GM12872 (cell line): ENCODE measurements at regions not wholly inside any gene's neighbourhood (a gene's known extent, or its start where the extent isn't known, plus 50 kb on each side); places are given as distances from the start of the nearest gene placed in this dataset.

Experiments used
- TF ChIP-seq, protein P1 (sequence below): IDR thresholded peaks from 3 replicates; pipeline ENCODE4 v1.5.1; 2011; ENCODE audit warnings: low read depth, mild to moderate bottlenecking, low read length, moderate library complexity; ENCODE audit not compliant: insufficient read depth

DNA sequence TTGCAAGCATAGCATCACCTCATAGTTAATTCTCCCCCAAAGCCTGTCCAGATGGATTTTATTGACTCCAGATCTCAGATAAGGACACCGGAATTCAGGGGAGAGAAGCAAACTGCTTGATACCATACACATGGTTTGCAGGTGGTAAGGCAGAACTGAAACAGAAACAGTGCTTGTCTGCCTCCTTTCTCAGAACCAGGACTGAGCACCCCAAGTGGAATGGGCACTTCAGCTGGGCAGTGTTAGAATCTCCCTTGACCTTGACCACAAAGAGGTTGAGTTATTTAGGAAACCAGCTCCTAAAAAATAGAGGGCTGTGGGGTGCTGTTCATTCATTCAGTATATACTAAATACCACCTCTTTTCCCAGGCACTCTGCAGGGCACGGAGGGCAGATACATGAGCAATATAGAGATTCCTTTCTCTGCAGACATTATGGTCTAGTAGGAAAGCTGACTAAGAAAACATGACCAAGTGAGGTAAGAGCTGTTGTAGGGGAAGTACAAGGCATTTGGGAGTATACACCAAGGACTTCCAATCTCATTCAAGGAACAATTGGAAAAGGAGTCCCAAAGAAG, 185.2 kb downstream of the C1orf94 start:
- TF ChIP-seq, protein P1, sequence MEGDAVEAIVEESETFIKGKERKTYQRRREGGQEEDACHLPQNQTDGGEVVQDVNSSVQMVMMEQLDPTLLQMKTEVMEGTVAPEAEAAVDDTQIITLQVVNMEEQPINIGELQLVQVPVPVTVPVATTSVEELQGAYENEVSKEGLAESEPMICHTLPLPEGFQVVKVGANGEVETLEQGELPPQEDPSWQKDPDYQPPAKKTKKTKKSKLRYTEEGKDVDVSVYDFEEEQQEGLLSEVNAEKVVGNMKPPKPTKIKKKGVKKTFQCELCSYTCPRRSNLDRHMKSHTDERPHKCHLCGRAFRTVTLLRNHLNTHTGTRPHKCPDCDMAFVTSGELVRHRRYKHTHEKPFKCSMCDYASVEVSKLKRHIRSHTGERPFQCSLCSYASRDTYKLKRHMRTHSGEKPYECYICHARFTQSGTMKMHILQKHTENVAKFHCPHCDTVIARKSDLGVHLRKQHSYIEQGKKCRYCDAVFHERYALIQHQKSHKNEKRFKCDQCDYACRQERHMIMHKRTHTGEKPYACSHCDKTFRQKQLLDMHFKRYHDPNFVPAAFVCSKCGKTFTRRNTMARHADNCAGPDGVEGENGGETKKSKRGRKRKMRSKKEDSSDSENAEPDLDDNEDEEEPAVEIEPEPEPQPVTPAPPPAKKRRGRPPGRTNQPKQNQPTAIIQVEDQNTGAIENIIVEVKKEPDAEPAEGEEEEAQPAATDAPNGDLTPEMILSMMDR: no peak

DNA sequence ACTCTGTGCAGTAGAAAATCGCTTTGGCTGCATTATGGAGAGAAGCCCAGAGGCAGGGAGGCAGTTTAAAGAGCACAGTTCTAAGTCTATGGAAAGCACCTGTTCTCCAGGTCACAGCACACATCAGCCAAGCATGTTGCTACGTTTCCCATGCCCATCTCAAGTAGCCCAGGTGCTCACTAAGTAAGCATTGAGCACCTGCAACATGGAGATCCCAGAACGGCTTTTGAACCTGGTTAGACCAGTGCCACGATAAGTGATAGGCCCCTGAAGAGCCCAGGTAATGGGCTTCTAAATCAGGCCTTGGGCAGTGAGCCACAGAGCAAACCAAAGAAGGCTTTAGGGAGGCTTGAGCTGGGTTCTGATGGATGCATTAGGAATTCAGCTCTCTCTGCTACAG, 186.2 kb downstream of the C1orf94 start:
- TF ChIP-seq, protein P1: no peak

DNA sequence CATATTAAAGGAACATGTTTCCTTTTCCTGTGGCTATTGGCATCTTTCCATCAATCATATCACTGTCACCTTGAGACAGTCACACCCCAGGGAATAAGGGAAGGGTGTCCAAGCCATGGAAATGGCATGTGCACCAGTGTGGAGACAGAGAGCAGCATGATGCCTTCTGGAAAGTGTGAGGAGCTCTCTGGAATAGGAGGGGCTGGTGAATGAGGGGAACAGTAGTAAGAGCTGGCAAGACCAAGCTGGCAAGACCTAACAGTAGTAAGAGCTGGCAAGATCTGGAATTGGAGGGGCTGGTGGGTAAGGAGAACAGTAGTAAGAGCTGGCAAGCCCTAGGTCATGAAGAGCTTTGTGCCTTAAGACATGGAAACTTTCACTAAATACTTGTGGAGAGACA, 186.7 kb downstream of the C1orf94 start:
- TF ChIP-seq, protein P1: no peak

DNA sequence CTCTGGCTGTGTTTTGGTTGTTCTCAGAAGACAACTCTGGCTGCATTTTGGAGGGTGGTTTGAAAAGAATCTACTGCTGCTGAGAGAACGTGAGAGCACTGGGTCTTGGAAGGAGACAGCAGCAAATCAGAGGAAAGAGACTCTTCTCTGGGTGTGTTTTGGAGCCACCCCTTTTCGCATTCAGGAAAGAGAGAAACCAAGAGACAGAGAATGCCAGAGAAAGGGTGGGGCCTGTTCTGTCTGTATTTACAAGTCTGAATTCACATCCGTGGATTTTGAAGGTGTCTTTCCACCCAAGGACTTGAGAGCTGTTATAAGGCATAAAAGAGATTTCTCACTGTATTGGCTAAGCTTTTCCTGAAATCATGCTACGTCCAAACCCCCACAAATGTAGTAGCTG, 187.2 kb downstream of the C1orf94 start:
- TF ChIP-seq, protein P1: no peak

DNA sequence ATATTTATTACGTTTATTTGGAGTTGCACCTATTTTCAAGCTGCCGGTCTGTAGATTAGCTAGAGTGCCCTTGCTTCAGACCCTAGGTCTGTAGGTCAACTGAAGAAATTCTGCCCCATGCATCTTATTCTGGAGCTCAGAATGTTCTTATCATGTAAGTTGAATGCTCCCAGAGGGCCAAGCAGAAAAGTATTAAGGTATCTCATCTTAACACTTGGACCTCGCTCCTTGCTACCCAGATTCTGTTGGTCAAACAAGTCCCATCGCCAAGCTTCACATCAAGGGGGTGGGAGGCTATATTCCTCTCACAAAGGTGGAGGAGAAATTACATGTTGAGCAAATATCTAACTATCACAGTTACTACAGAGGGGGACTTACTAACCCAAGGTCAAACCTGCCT, 187.7 kb downstream of the C1orf94 start:
- TF ChIP-seq, protein P1: no peak

DNA sequence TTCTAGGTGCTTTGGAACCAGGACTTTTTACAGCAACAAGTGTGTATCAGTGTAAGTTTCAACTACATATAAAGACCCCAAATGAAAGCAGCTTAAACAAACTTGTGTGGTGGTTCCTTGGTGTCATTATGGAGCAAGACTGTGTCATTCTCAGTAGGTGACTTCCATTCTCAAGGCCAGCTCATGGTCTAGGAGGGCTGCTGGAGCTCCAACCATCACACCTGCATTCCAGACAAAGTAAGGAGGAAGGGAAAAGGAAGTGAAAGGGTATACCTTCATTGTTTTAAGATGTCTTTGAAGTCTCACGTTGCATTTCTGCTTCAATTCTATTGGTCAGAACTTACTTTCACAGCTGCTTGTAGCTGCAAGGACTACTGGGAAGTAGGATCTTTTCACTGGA, 188.6 kb downstream of the C1orf94 start:
- TF ChIP-seq, protein P1: no peak

DNA sequence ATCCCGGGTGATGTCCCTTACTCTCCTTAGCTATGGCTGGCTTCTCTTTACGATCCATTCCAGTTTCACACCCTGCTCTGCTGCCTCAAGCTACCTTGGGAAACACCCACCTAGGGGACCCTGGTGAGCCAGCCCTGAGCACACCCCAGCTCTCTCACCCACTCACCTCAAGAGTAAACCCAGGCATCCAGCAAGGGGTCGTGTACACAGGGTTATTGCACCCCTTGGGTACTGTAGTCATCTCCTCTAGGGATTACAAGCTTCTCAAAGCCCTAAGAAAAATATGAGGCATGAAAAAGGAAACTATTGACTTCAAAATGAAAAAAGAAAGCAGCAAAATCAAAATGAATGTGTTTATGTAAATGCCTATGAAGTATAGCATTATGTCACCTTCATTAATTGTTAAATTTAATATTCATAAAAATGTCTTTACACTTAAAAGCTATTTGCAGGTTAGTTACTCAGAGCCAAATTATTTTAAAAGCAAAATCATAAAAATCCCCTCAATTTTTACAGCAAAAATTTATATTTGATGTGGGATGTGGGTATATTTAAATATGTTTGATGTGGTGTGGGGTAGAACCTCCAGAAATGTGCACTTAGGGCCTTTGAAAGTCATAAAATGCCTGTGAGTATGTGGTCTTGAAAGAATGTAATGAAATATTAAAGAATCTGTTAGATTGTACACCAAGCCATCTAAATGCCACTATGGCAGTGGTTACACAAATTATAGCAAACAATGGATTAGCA, 190.3 kb downstream of the C1orf94 start:
- TF ChIP-seq, protein P1: no peak
